GM12878 (cell line): ENCODE measurements at regions not wholly inside any gene's neighbourhood (a gene's known extent, or its start where the extent isn't known, plus 50 kb on each side); places are given as distances from the start of the nearest gene placed in this dataset.

Experiments used
- ATAC-seq: fragments of 200-7000 bp; cut with Tn5 transposase; 3 replicates; pipeline ENCODE4 v1.9.1; 2020; ENCODE audit warnings: mild to moderate bottlenecking, moderate library complexity
- BruUV-seq: library from RNA; stranded (reverse); fragments of 400-500 nt; replicated peaks from 2 replicates; lab custom pipeline; 2021; lab: Mats Ljungman, UMichigan
- CTCF ChIA-PET: fragments of 300-600 bp; sonication (Branson Sonifier 250); formaldehyde crosslinking; extraction: SDS; loops from one replicate; lab custom pipeline; 2021; ENCODE audit warnings: inconsistent platforms; lab: Yijun Ruan, JAX
- POLR2A ChIA-PET: fragments of 350-600 bp; formaldehyde crosslinking; extraction: SDS; loops from one replicate; lab custom pipeline; 2021; ENCODE audit warnings: inconsistent platforms; lab: Charles Lee
- RAD21 ChIA-PET: fragments of 300-600 bp; sonication (Branson Sonifier 250); formaldehyde crosslinking; loops from one replicate; lab custom pipeline; 2023; ENCODE audit warnings: antibody characterized with exemption; ENCODE audit not compliant: unreplicated experiment; lab: Charles Lee
- SMC1A ChIA-PET: fragments of 300-600 bp; sonication (Branson Sonifier 250); formaldehyde crosslinking; loops from one replicate; lab custom pipeline; 2023; ENCODE audit not compliant: unreplicated experiment, uncharacterized antibody; lab: Charles Lee
- DNase-seq: peaks from one replicate; pipeline ENCODE4 v3.0.0-alpha.2; 2011; ENCODE audit warnings: low read depth, low spot score
- FAIRE-seq: peaks from 3 replicates; lab custom pipeline; 2011; peaks lifted over from hg19 to GRCh38; lab: Jason Lieb, UNC
- H2AFZ ChIP-seq: 2 replicates; pipeline ENCODE4 v1.6.0; 2011; ENCODE audit warnings: low read depth, low read length, control low read depth; ENCODE audit not compliant: control insufficient read depth
- H3K27ac ChIP-seq: 2 replicates; pipeline ENCODE4 v1.5.1; 2011; ENCODE audit warnings: control low read depth; ENCODE audit not compliant: control insufficient read depth, insufficient read depth
- H3K27me3 ChIP-seq, 2 experiments: replicated peaks in 1 of 2; 2 replicates each; pipeline versions ENCODE4 v1.6.0 to v1.6.1; 2011; ENCODE audit warnings: low read length in 1 of 2; ENCODE audit not compliant: control insufficient read depth in 2 of 2, insufficient read depth in 2 of 2
- H3K36me3 ChIP-seq, 2 experiments: 2 replicates each; pipeline ENCODE4 v1.5.1; 2011; ENCODE audit warnings: low read length in 1 of 2; ENCODE audit not compliant: control insufficient read depth in 2 of 2, insufficient read depth in 2 of 2
- H3K4me1 ChIP-seq: 2 replicates; pipeline ENCODE4 v1.6.1; 2011; ENCODE audit warnings: mild to moderate bottlenecking, low read length, moderate library complexity, mixed read lengths; ENCODE audit not compliant: control insufficient read depth, insufficient read depth
- H3K4me2 ChIP-seq: 2 replicates; pipeline ENCODE4 v1.6.0; 2011; ENCODE audit warnings: control low read depth; ENCODE audit not compliant: control insufficient read depth, insufficient read depth
- H3K4me3 ChIP-seq: fragments of 200-600 bp; sonication (generic); 2 replicates; pipeline ENCODE4 v1.5.1; 2016
- H3K79me2 ChIP-seq: 2 replicates; pipeline ENCODE4 v1.6.0; 2011; ENCODE audit warnings: low read length; ENCODE audit not compliant: control insufficient read depth, insufficient read depth
- H3K9ac ChIP-seq: 2 replicates; pipeline ENCODE4 v1.8.0; 2011; ENCODE audit warnings: low read length, control low read depth, mixed read lengths; ENCODE audit not compliant: control insufficient read depth, insufficient read depth
- H3K9me3 ChIP-seq: replicated peaks from 3 replicates; pipeline ENCODE4 v1.5.1; 2011; ENCODE audit warnings: mild to moderate bottlenecking, low read length; ENCODE audit not compliant: control insufficient read depth, insufficient read depth
- H4K20me1 ChIP-seq: 2 replicates; pipeline ENCODE4 v1.6.0; 2011; ENCODE audit not compliant: control insufficient read depth, insufficient read depth
- CBX3 ChIP-seq: fragments of 200-600 bp; sonication (generic); IDR thresholded peaks from 2 replicates; pipeline ENCODE4 v1.6.1; 2016; ENCODE audit warnings: low read depth, borderline replicate concordance
- IKZF2 ChIP-seq, 2 experiments: fragments of 450-650 bp; IDR thresholded peaks; 2 replicates each; pipeline ENCODE4 v1.6.1; 2017; ENCODE audit warnings: mild to moderate bottlenecking in 2 of 2, moderate library complexity in 2 of 2
- MEF2B ChIP-seq: fragments of 450-650 bp; IDR thresholded peaks from 2 replicates; pipeline ENCODE4 v1.6.1; 2018; ENCODE audit warnings: mild to moderate bottlenecking, moderate library complexity; ENCODE audit not compliant: partially characterized antibody, poor library complexity, severe bottlenecking
- MTA2 ChIP-seq: fragments of 450-650 bp; IDR thresholded peaks from 2 replicates; pipeline ENCODE4 v1.6.1; 2016; ENCODE audit warnings: low read depth, mild to moderate bottlenecking, moderate library complexity
- PKNOX1 ChIP-seq: fragments of 450-650 bp; IDR thresholded peaks from 2 replicates; pipeline ENCODE4 v1.6.1; 2016; ENCODE audit warnings: mild to moderate bottlenecking
- SMC3 ChIP-seq: IDR thresholded peaks from 2 replicates; pipeline ENCODE4 v1.6.1; 2011; ENCODE audit warnings: low read length, improper control_type of control experiment, borderline replicate concordance
- SRF ChIP-seq, 2 experiments: IDR thresholded peaks; 2 replicates each; pipeline ENCODE4 v1.6.1; 2011; ENCODE audit warnings: low read depth in 2 of 2, low read length in 2 of 2, mild to moderate bottlenecking in 1 of 2, moderate library complexity in 1 of 2
- ZBTB33 ChIP-seq: fragments of 450-650 bp; IDR thresholded peaks from 2 replicates; pipeline ENCODE4 v1.6.1; 2017; ENCODE audit warnings: mild to moderate bottlenecking
- ZSCAN29 ChIP-seq: fragments of 450-650 bp; IDR thresholded peaks from 2 replicates; pipeline ENCODE4 v1.6.1; 2017; ENCODE audit warnings: mild to moderate bottlenecking, moderate library complexity
- WGBS: methylation state at CpG from one replicate; pipeline ENCODE4 v1.1.6; 2016; ENCODE audit warnings: low lambda C conversion rate; ENCODE audit not compliant: insufficient replicate concordance, insufficient coverage; ENCODE audit errors: missing lambda C conversion rate; 5-methylcytosine and 5-hydroxymethylcytosine counted together
- in situ Hi-C: fragments of 300-500 bp; cut with MboI; formaldehyde crosslinking; loops from 9 replicates; pipeline ENCODE4 v1.14.3; 2018; ENCODE audit warnings: mixed read lengths
- intact Hi-C: fragments of 100-400 bp; cut with micrococcal nuclease; formaldehyde crosslinking; loops from one replicate; pipeline ENCODE4 v1.14.2; 2022; ENCODE audit not compliant: unreplicated experiment
- TF ChIP-seq, protein P1 (sequence below): fragments of 450-650 bp; IDR thresholded peaks from 2 replicates; pipeline ENCODE4 v1.6.1; 2017; ENCODE audit warnings: borderline replicate concordance

- no peak for TF ChIP-seq MTA2
- no peak for TF ChIP-seq MEF2B
- TF ChIP-seq IKZF2 (IDR thresholded peaks at IDR 0.05): no peak
- TF ChIP-seq, protein P1, sequence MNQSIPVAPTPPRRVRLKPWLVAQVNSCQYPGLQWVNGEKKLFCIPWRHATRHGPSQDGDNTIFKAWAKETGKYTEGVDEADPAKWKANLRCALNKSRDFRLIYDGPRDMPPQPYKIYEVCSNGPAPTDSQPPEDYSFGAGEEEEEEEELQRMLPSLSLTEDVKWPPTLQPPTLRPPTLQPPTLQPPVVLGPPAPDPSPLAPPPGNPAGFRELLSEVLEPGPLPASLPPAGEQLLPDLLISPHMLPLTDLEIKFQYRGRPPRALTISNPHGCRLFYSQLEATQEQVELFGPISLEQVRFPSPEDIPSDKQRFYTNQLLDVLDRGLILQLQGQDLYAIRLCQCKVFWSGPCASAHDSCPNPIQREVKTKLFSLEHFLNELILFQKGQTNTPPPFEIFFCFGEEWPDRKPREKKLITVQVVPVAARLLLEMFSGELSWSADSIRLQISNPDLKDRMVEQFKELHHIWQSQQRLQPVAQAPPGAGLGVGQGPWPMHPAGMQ: no peak
- TF ChIP-seq SMC3: no peak
- TF ChIP-seq ZBTB33: no peak
- no peak for TF ChIP-seq CBX3
- TF ChIP-seq PKNOX1: no peak
- TF ChIP-seq ZSCAN29: no peak
- no peak for TF ChIP-seq SRF (IDR thresholded peaks at IDR 0.05; ENCODE audit: low read depth in 2 of 2, low read length in 2 of 2)
- Histone ChIP-seq H2AFZ (no peak overlapping the region), H3K27ac (no peak overlapping the region), H3K36me3 (no peaks in the 10 kb centered on the region), H3K4me3 (no peak overlapping the region), H3K4me1 (no peaks in the 10 kb centered on the region), H3K79me2 (no peaks in the 10 kb centered on the region), H3K4me2 (no peak overlapping the region), H3K9me3 (no peaks in the 10 kb centered on the region), H4K20me1 (no peaks in the 10 kb centered on the region), H3K27me3 (no peaks in the 10 kb centered on the region), H3K9ac (no peak overlapping the region)
- ChIA-PET RAD21 (no interaction called here), SMC1A (no interaction called here), CTCF (no interaction called here), POLR2A (no interaction called here)
- WGBS: 62% methylated on average over 2 of the region's 2 CpGs
- in situ Hi-C loops (no loop called here), intact Hi-C loops (no loop called here)
- ATAC-seq: no peak
- no peak for FAIRE-seq
- BruUV-seq: no TSS peak
- DNase-seq: no peak
Measured at GRCh38 chr3:106848099-106848498, 529.1 kb upstream of the CCDC54 start.
